CD4-positive, alpha-beta T cell treated with Interleukin-1 beta for 1 hour (primary cell): ENCODE measurements at regions not wholly inside any gene's neighbourhood (a gene's known extent, or its start where the extent isn't known, plus 50 kb on each side); places are given as distances from the start of the nearest gene placed in this dataset.

Experiments
- DNase-seq, 2 donors: peaks; one replicate each; pipeline ENCODE4 v3.0.0-alpha.2; 2020 to 2022

GRCh38 chr3:95036526-95037021 lies 973.7 kb downstream of the NSUN3 start:
- no peak for DNase-seq

GRCh38 chr3:95037097-95037496 lies 974.2 kb downstream of the NSUN3 start:
- DNase-seq: no peak

- no peak for DNase-seq
These were observed 975.1 kb downstream of the NSUN3 start for GRCh38 chr3:95037927-95038326.

GRCh38 chr3:95044101-95044500 lies 981.2 kb downstream of the NSUN3 start:
- DNase-seq: no peak

- no peak for DNase-seq
These were observed 985.7 kb downstream of the NSUN3 start for GRCh38 chr3:95048564-95048963.

GRCh38 chr3:95049841-95050240 lies 987.0 kb downstream of the NSUN3 start:
- DNase-seq: no peak

- no peak for DNase-seq
These were observed 992.4 kb downstream of the NSUN3 start for GRCh38 chr3:95055288-95055687.

GRCh38 chr3:95082191-95082590 lies 1019.3 kb downstream of the NSUN3 start:
- no peak for DNase-seq

- DNase-seq: no peak
These were observed 1021.9 kb downstream of the NSUN3 start for GRCh38 chr3:95084738-95085137.

- no peak for DNase-seq
These were observed 1025.6 kb downstream of the NSUN3 start for GRCh38 chr3:95088464-95088863.

GRCh38 chr3:95097493-95097892 lies 1034.6 kb downstream of the NSUN3 start:
- DNase-seq: no peak

GRCh38 chr3:95120921-95121320 lies 1058.1 kb downstream of the NSUN3 start:
- DNase-seq: no peak

- DNase-seq: no peak
These were observed 1060.2 kb downstream of the NSUN3 start for GRCh38 chr3:95123104-95123503.

GRCh38 chr3:95134693-95135413 lies 1072.0 kb downstream of the NSUN3 start:
- no peak for DNase-seq

- DNase-seq: no peak
These were observed 1085.2 kb downstream of the NSUN3 start for GRCh38 chr3:95148107-95148506.

- DNase-seq: no peak
These were observed 1088.7 kb downstream of the NSUN3 start for GRCh38 chr3:95151590-95151989.

- DNase-seq: no peak
These were observed 1091.9 kb downstream of the NSUN3 start for GRCh38 chr3:95154766-95155165.

- no peak for DNase-seq
These were observed 1099.9 kb downstream of the NSUN3 start for GRCh38 chr3:95162794-95163193.

- no peak for DNase-seq
These were observed 1104.9 kb downstream of the NSUN3 start for GRCh38 chr3:95167748-95168147.

- no peak for DNase-seq
These were observed 1105.7 kb downstream of the NSUN3 start for GRCh38 chr3:95168526-95168925.

GRCh38 chr3:95172164-95172943 lies 1109.5 kb downstream of the NSUN3 start:
- no peak for DNase-seq

GRCh38 chr3:95177096-95177495 lies 1114.2 kb downstream of the NSUN3 start:
- DNase-seq: no peak

- DNase-seq: no peak
These were observed 1121.2 kb downstream of the NSUN3 start for GRCh38 chr3:95184038-95184437.

GRCh38 chr3:95189348-95189747 lies 1126.5 kb downstream of the NSUN3 start:
- no peak for DNase-seq
